CD4-positive, alpha-beta T cell (primary cell): ENCODE measurements at regions not wholly inside any gene's neighbourhood (a gene's known extent, or its start where the extent isn't known, plus 50 kb on each side); places are given as distances from the start of the nearest gene placed in this dataset.

Experiments used
- ATAC-seq: fragments of 200-7000 bp; cut with Tn5 transposase; one replicate; pipeline ENCODE4 v1.10.0; 2022; ENCODE audit warnings: mild to moderate bottlenecking; ENCODE audit not compliant: poor library complexity
- CTCF ChIA-PET: fragments of 350-600 bp; sonication (Branson Sonifier 250); formaldehyde crosslinking; loops from one replicate; lab custom pipeline; 2021; ENCODE audit warnings: antibody characterized with exemption, inconsistent platforms; lab: Charles Lee
- POLR2A ChIA-PET: fragments of 350-600 bp; sonication (Branson Sonifier 250); formaldehyde crosslinking; loops from one replicate; lab custom pipeline; 2021; ENCODE audit warnings: antibody characterized with exemption, inconsistent platforms; lab: Charles Lee
- DNase-seq, 14 experiments: peaks; one replicate each; pipeline ENCODE4 v3.0.0-alpha.2; 2013 to 2020; ENCODE audit warnings: mixed read lengths in 2 of 14
- H3K27ac ChIP-seq, 2 donors: one replicate each; pipeline versions ENCODE4 v1.5.1 to v1.7.0; 2013; ENCODE audit warnings: low read length in 2 of 2, low read depth in 1 of 2, mild to moderate bottlenecking in 1 of 2
- H3K27me3 ChIP-seq, 2 experiments: 1 replicate in 1 of 2; 2 replicates in 1 of 2; pipeline versions ENCODE4 v1.6.1 to v1.7.0; 2013; ENCODE audit warnings: low read length in 2 of 2, control low read depth in 1 of 2, mild to moderate bottlenecking in 1 of 2, moderate library complexity in 1 of 2; ENCODE audit not compliant: insufficient read depth in 2 of 2, control insufficient read depth in 1 of 2
- H3K36me3 ChIP-seq: one replicate; pipeline ENCODE4 v1.6.1; 2013; ENCODE audit warnings: low read length, control low read depth; ENCODE audit not compliant: insufficient read depth
- H3K4me1 ChIP-seq: one replicate; pipeline ENCODE4 v1.6.1; 2013; ENCODE audit warnings: low read length, control low read depth; ENCODE audit not compliant: insufficient read depth
- H3K4me3 ChIP-seq: one replicate; pipeline ENCODE4 v1.5.1; 2013; ENCODE audit warnings: mild to moderate bottlenecking, low read length, moderate library complexity
- H3K9me3 ChIP-seq, 2 experiments: 1 replicate in 1 of 2; 2 replicates in 1 of 2; pipeline versions ENCODE4 v1.6.1 to v1.7.0; 2013; ENCODE audit warnings: low read length in 2 of 2, mild to moderate bottlenecking in 2 of 2, control low read depth in 1 of 2, moderate library complexity in 1 of 2; ENCODE audit not compliant: control insufficient read depth in 1 of 2, insufficient read depth in 1 of 2
- H3K27ac Mint-ChIP-seq: one replicate; pipeline ENCODE4 v1.8.0; 2020; ENCODE audit warnings: mixed read lengths
- H3K27me3 Mint-ChIP-seq: one replicate; pipeline ENCODE4 v1.8.0; 2021; ENCODE audit warnings: mixed read lengths
- H3K36me3 Mint-ChIP-seq: one replicate; pipeline ENCODE4 v1.8.0; 2021; ENCODE audit warnings: low read depth, mixed read lengths
- H3K4me1 Mint-ChIP-seq: one replicate; pipeline ENCODE4 v1.8.0; 2021; ENCODE audit warnings: low read depth, mixed read lengths
- H3K4me3 Mint-ChIP-seq: one replicate; pipeline ENCODE4 v1.8.0; 2020; ENCODE audit warnings: mild to moderate bottlenecking, mixed read lengths
- H3K9me3 Mint-ChIP-seq: one replicate; pipeline ENCODE4 v1.8.0; 2020; ENCODE audit warnings: mixed read lengths
- intact Hi-C, 2 experiments: fragments of 100-400 bp; cut with DNase I in 1 of 2; cut with micrococcal nuclease in 1 of 2; formaldehyde crosslinking; loops; one replicate each; pipeline versions ENCODE4 v1.15.1 to v1.9.0; 2023 to 2025; cut with DNase I, micrococcal nuclease
- TF ChIP-seq, protein P1 (sequence below): fragments of 200-600 bp; IDR thresholded peaks from one replicate; pipeline ENCODE4 v1.8.0; 2022; ENCODE audit warnings: antibody characterized with exemption, mild to moderate bottlenecking

DNA sequence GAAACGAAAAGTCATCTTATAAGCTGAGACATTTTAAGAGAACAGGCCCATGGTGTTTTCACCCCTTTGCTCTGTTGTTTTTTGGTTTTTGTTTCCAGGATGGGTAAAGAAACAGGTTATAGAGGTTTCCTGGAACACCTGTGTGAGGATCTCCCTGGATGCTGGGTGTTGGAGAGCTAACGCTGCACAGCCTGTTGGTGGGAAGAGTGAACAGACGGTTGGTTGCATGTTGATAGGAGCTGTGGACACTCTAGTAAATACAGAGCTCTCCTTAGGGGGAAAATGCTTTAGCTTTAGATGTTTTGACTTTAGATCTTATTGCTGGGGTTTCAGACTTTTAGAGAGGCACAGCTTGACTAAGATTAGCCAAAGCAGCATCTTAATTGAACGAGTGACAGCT is 235.2 kb downstream of the SOX4 start:
- POLR2A ChIA-PET = no interaction called here
- DNase-seq (no peak), ATAC-seq (no peak)
- no peak overlapping the region for H3K4me3 Mint-ChIP-seq
- no peaks in the 10 kb centered on the region for H3K27me3 Mint-ChIP-seq
- H3K27me3 ChIP-seq = no peaks in the 10 kb centered on the region
- CTCF ChIA-PET = no interaction called here
- intact Hi-C loops = no loop called here
- H3K36me3 ChIP-seq = no peaks in the 10 kb centered on the region
- no peaks in the 10 kb centered on the region for H3K4me1 ChIP-seq
- H3K9me3 Mint-ChIP-seq = no peaks in the 10 kb centered on the region
- H3K27ac ChIP-seq = no peak overlapping the region
- TF ChIP-seq, protein P1, sequence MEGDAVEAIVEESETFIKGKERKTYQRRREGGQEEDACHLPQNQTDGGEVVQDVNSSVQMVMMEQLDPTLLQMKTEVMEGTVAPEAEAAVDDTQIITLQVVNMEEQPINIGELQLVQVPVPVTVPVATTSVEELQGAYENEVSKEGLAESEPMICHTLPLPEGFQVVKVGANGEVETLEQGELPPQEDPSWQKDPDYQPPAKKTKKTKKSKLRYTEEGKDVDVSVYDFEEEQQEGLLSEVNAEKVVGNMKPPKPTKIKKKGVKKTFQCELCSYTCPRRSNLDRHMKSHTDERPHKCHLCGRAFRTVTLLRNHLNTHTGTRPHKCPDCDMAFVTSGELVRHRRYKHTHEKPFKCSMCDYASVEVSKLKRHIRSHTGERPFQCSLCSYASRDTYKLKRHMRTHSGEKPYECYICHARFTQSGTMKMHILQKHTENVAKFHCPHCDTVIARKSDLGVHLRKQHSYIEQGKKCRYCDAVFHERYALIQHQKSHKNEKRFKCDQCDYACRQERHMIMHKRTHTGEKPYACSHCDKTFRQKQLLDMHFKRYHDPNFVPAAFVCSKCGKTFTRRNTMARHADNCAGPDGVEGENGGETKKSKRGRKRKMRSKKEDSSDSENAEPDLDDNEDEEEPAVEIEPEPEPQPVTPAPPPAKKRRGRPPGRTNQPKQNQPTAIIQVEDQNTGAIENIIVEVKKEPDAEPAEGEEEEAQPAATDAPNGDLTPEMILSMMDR = no peak
- H3K4me1 Mint-ChIP-seq = peaks cover 6% of the 10 kb centered on the region
- no peaks in the 10 kb centered on the region for H3K36me3 Mint-ChIP-seq
- H3K9me3 ChIP-seq = peaks cover 0 to 5% of the 10 kb centered on the region in 2 experiments
- H3K27ac Mint-ChIP-seq = no peak overlapping the region
- H3K4me3 ChIP-seq = no peak overlapping the region

DNA sequence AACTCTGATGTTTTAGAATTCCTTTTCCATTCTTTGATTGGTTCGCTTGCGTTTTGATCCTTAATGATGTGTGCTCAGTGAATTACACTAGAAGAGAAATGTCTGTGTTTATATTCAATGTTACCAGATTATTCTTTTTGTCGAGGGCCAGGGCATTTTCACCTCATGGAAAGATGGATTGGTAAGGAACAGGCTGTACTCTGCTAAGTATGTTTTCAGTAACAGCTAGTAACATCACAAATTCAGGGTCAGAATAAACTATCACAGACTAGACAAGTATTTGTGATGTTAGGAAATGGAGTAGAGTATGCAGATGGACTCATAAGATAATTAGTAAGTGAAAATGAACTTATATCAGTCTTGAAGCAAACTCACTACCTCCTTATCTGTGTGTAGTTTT is 235.6 kb downstream of the SOX4 start:
- no peaks in the 10 kb centered on the region for H3K9me3 Mint-ChIP-seq
- DNase-seq = no peak
- H3K27ac ChIP-seq = no peak overlapping the region
- ChIA-PET POLR2A (no interaction called here), CTCF (no interaction called here)
- no peaks in the 10 kb centered on the region for H3K27me3 Mint-ChIP-seq
- no peaks in the 10 kb centered on the region for H3K36me3 ChIP-seq
- no peak for ATAC-seq
- no peak overlapping the region for H3K4me3 Mint-ChIP-seq
- H3K36me3 Mint-ChIP-seq = no peaks in the 10 kb centered on the region
- no peak overlapping the region for H3K4me3 ChIP-seq
- H3K9me3 ChIP-seq = peaks cover 0 to 5% of the 10 kb centered on the region in 2 experiments
- H3K27me3 ChIP-seq = no peaks in the 10 kb centered on the region
- H3K4me1 ChIP-seq = no peaks in the 10 kb centered on the region
- TF ChIP-seq, protein P1 = no peak
- H3K27ac Mint-ChIP-seq = no peak overlapping the region
- intact Hi-C loops = no loop called here
- peaks cover 6% of the 10 kb centered on the region for H3K4me1 Mint-ChIP-seq

DNA sequence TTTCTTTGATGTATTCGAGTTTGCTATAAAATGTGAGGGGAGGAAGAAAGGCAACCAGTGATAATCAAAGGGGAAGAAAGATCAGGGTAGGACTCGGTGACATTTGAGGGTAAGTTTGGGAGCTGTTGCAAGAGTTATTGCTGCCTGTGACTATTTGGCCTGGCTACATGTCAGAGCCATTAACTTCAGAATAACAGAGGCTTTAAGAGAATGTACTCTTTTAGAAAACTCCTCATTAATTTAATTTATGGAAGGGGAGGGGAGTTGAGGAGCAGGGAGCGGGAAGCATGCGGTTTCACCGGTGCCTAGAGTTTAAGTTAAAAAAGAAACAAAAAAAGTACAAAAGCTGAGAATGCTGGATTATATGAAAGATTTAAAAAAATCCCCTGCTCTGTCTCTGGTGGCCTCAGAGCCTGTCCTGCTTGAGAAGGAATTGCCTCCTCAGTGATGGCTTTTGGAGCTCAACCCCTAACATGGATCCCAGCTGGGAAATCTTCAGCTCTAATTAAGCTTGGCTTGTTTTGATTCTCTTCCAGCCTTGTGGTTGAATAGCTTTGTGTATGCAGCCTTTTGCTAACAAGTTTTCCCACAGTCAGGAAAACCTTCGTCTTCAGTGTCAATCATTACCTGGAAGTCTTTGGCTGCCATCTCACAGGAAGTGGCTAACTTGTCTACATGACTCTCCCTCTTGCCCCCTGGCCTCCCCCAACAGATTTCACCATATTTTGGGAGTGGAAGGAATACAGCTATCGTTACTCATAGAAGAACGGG is 238.2 kb downstream of the SOX4 start:
- no peaks in the 10 kb centered on the region for H3K36me3 ChIP-seq
- TF ChIP-seq, protein P1 = no peak
- H3K9me3 ChIP-seq = peaks cover 0 to 5% of the 10 kb centered on the region in 2 experiments
- intact Hi-C loops = no loop called here
- ChIA-PET CTCF (no interaction called here), POLR2A (no interaction called here)
- no peaks in the 10 kb centered on the region for H3K27me3 ChIP-seq
- H3K4me1 ChIP-seq = no peaks in the 10 kb centered on the region
- DNase-seq (no peak), ATAC-seq (no peak)
- Mint-ChIP-seq H3K27me3 (no peaks in the 10 kb centered on the region), H3K9me3 (no peaks in the 10 kb centered on the region), H3K27ac (peak overlapping the region; percentile 7), H3K36me3 (no peaks in the 10 kb centered on the region), H3K4me1 (peaks cover 6% of the 10 kb centered on the region), H3K4me3 (no peak overlapping the region)
- H3K4me3 ChIP-seq = no peak overlapping the region
- H3K27ac ChIP-seq = no peak overlapping the region
